Mesendoderm (in vitro differentiated cells): ENCODE measurements at regions not wholly inside any gene's neighbourhood (a gene's known extent, or its start where the extent isn't known, plus 50 kb on each side); places are given as distances from the start of the nearest gene placed in this dataset.

ENCODE experiments used
- DNase-seq: peaks from one replicate; pipeline ENCODE4 v3.0.0; 2013
- H2AK5ac ChIP-seq: 2 replicates; pipeline ENCODE4 v1.6.1; 2013; ENCODE audit warnings: low read length, inconsistent platforms
- H2BK120ac ChIP-seq: 2 replicates; pipeline ENCODE4 v1.6.1; 2013; ENCODE audit warnings: low read depth, mild to moderate bottlenecking, low read length, moderate library complexity, mixed read lengths
- H2BK15ac ChIP-seq: replicated peaks from 2 replicates; pipeline ENCODE4 v1.6.1; 2013; ENCODE audit warnings: low read depth, mild to moderate bottlenecking, moderate library complexity
- H2BK5ac ChIP-seq: 2 replicates; pipeline ENCODE4 v1.6.1; 2013; ENCODE audit warnings: low read length, inconsistent platforms
- H3K18ac ChIP-seq: 2 replicates; pipeline ENCODE4 v1.6.1; 2013; ENCODE audit warnings: mild to moderate bottlenecking, low read length, mixed read lengths
- H3K23ac ChIP-seq: one replicate; pipeline ENCODE4 v1.6.1; 2013; ENCODE audit warnings: low read length
- H3K27ac ChIP-seq: 2 replicates; pipeline ENCODE4 v1.5.1; 2013; ENCODE audit warnings: low read depth, mild to moderate bottlenecking, inconsistent platforms, low read length, moderate library complexity
- H3K27me3 ChIP-seq: 2 replicates; pipeline ENCODE4 v1.6.1; 2013; ENCODE audit warnings: low read length, control low read depth, mild to moderate bottlenecking, inconsistent platforms; ENCODE audit not compliant: insufficient read depth, poor library complexity
- H3K36me3 ChIP-seq: 2 replicates; pipeline ENCODE4 v1.6.1; 2013; ENCODE audit warnings: low read length, inconsistent platforms; ENCODE audit not compliant: control insufficient read depth, insufficient read depth
- H3K4ac ChIP-seq: one replicate; pipeline ENCODE4 v1.6.1; 2013; ENCODE audit warnings: low read depth, mild to moderate bottlenecking, low read length, moderate library complexity
- H3K4me1 ChIP-seq: 2 replicates; pipeline ENCODE4 v1.6.1; 2013; ENCODE audit warnings: low read depth, low read length, inconsistent platforms; ENCODE audit not compliant: control insufficient read depth
- H3K4me2 ChIP-seq: 2 replicates; pipeline ENCODE4 v1.6.1; 2013; ENCODE audit warnings: low read length
- H3K4me3 ChIP-seq: 2 replicates; pipeline ENCODE4 v1.5.1; 2013; ENCODE audit warnings: mild to moderate bottlenecking, low read length
- H3K56ac ChIP-seq: one replicate; pipeline ENCODE4 v1.6.1; 2013; ENCODE audit warnings: low read length
- H3K79me1 ChIP-seq: 2 replicates; pipeline ENCODE4 v1.6.1; 2013; ENCODE audit warnings: low read length, inconsistent platforms
- H3K79me2 ChIP-seq: 2 replicates; pipeline ENCODE4 v1.6.1; 2013; ENCODE audit warnings: mild to moderate bottlenecking, low read length; ENCODE audit not compliant: control insufficient read depth, insufficient read depth
- H3K9ac ChIP-seq: 2 replicates; pipeline ENCODE4 v1.6.1; 2013; ENCODE audit warnings: low read length, inconsistent platforms
- H4K5ac ChIP-seq: one replicate; pipeline ENCODE4 v1.6.1; 2013; ENCODE audit warnings: low read length
- H4K8ac ChIP-seq: one replicate; pipeline ENCODE4 v1.6.1; 2013; ENCODE audit warnings: low read depth, mild to moderate bottlenecking, control low read depth, low read length, moderate library complexity
- WGBS: extraction: QIAGEN DNeasy Blood & Tissue Kit; methylation state at CpG from one replicate; pipeline ENCODE4 v1.1.7; 2013; ENCODE audit warnings: low lambda C conversion rate, missing lambda C conversion rate; ENCODE audit not compliant: insufficient coverage; ENCODE audit errors: extremely low coverage; 5-methylcytosine and 5-hydroxymethylcytosine counted together

- no peak overlapping the region for H3K4me3 ChIP-seq
- no peaks in the 10 kb centered on the region for H3K79me2 ChIP-seq
- H3K9ac ChIP-seq = no peak overlapping the region
- no peak overlapping the region for H2BK15ac ChIP-seq
- no peak overlapping the region for H3K23ac ChIP-seq
- no peak for DNase-seq
- no peak overlapping the region for H3K18ac ChIP-seq
- H4K8ac ChIP-seq = no peak overlapping the region
- WGBS = no CpG with 5 or more reads among the region's 2 CpGs
- H3K4me1 ChIP-seq = no peaks in the 10 kb centered on the region
- H3K36me3 ChIP-seq = no peaks in the 10 kb centered on the region
- H3K4me2 ChIP-seq = no peak overlapping the region
- no peak overlapping the region for H3K56ac ChIP-seq
- H2BK120ac ChIP-seq = no peak overlapping the region
- H3K4ac ChIP-seq = no peak overlapping the region
- no peaks in the 10 kb centered on the region for H3K27me3 ChIP-seq
- no peak overlapping the region for H3K27ac ChIP-seq
- H3K79me1 ChIP-seq = no peaks in the 10 kb centered on the region
- no peak overlapping the region for H2AK5ac ChIP-seq
- H4K5ac ChIP-seq = no peak overlapping the region
- no peak overlapping the region for H2BK5ac ChIP-seq
Observed at GRCh38 chr3:24678021-24678420, 183.4 kb upstream of the THRB start.

GRCh38 chr3:24678421-24678865 lies 183.8 kb upstream of the THRB start:
- Histone ChIP-seq H3K4ac (no peak overlapping the region), H2BK15ac (no peak overlapping the region), H2AK5ac (no peak overlapping the region), H3K79me1 (no peaks in the 10 kb centered on the region), H3K27ac (no peak overlapping the region), H3K79me2 (no peaks in the 10 kb centered on the region), H3K9ac (no peak overlapping the region), H3K27me3 (no peaks in the 10 kb centered on the region), H2BK5ac (no peak overlapping the region), H4K8ac (no peak overlapping the region), H3K36me3 (no peaks in the 10 kb centered on the region), H3K56ac (no peak overlapping the region), H3K4me1 (no peaks in the 10 kb centered on the region), H4K5ac (no peak overlapping the region), H3K4me3 (no peak overlapping the region), H2BK120ac (no peak overlapping the region), H3K23ac (no peak overlapping the region), H3K18ac (no peak overlapping the region), H3K4me2 (no peak overlapping the region)
- WGBS = no CpG with 5 or more reads among the region's 7 CpGs
- no peak for DNase-seq

GRCh38 chr3:24679429-24679828 lies 184.8 kb upstream of the THRB start:
- no peaks in the 10 kb centered on the region for H3K79me1 ChIP-seq
- H4K5ac ChIP-seq = no peak overlapping the region
- no peak overlapping the region for H4K8ac ChIP-seq
- no peak overlapping the region for H2BK120ac ChIP-seq
- H3K4me2 ChIP-seq = no peak overlapping the region
- no peak overlapping the region for H2BK15ac ChIP-seq
- no peak overlapping the region for H3K27ac ChIP-seq
- no peak overlapping the region for H3K4ac ChIP-seq
- H2AK5ac ChIP-seq = no peak overlapping the region
- no peak overlapping the region for H3K23ac ChIP-seq
- no peaks in the 10 kb centered on the region for H3K4me1 ChIP-seq
- no peak overlapping the region for H3K4me3 ChIP-seq
- DNase-seq = no peak
- no peak overlapping the region for H2BK5ac ChIP-seq
- no peaks in the 10 kb centered on the region for H3K36me3 ChIP-seq
- H3K79me2 ChIP-seq = no peaks in the 10 kb centered on the region
- H3K27me3 ChIP-seq = no peaks in the 10 kb centered on the region
- H3K18ac ChIP-seq = no peak overlapping the region
- no peak overlapping the region for H3K9ac ChIP-seq
- H3K56ac ChIP-seq = no peak overlapping the region

- Histone ChIP-seq H2AK5ac (no peak overlapping the region), H3K27ac (no peak overlapping the region), H3K4ac (no peak overlapping the region), H3K27me3 (no peaks in the 10 kb centered on the region), H3K18ac (no peak overlapping the region), H3K56ac (no peak overlapping the region), H2BK5ac (no peak overlapping the region), H3K36me3 (no peaks in the 10 kb centered on the region), H3K4me2 (no peak overlapping the region), H2BK15ac (no peak overlapping the region), H3K79me1 (no peaks in the 10 kb centered on the region), H4K5ac (no peak overlapping the region), H3K4me1 (no peaks in the 10 kb centered on the region), H4K8ac (no peak overlapping the region), H3K79me2 (no peaks in the 10 kb centered on the region), H2BK120ac (no peak overlapping the region), H3K9ac (no peak overlapping the region), H3K23ac (no peak overlapping the region), H3K4me3 (no peak overlapping the region)
- no CpG with 5 or more reads among the region's 9 CpGs for WGBS
- DNase-seq = peak; percentile 72
Observed at GRCh38 chr3:24680214-24680967, 185.7 kb upstream of the THRB start.

GRCh38 chr3:24682141-24682547 lies 187.5 kb upstream of the THRB start:
- H3K18ac ChIP-seq = no peak overlapping the region
- no peak overlapping the region for H3K4me3 ChIP-seq
- H3K9ac ChIP-seq = no peak overlapping the region
- H3K36me3 ChIP-seq = no peaks in the 10 kb centered on the region
- no peak overlapping the region for H3K4me2 ChIP-seq
- H3K23ac ChIP-seq = no peak overlapping the region
- DNase-seq = no peak
- no peak overlapping the region for H3K4ac ChIP-seq
- WGBS = no CpG with 5 or more reads among the region's 7 CpGs
- H3K27me3 ChIP-seq = no peaks in the 10 kb centered on the region
- H2BK15ac ChIP-seq = no peak overlapping the region
- H4K5ac ChIP-seq = no peak overlapping the region
- H3K27ac ChIP-seq = no peak overlapping the region
- H2BK120ac ChIP-seq = no peak overlapping the region
- no peak overlapping the region for H2BK5ac ChIP-seq
- H3K4me1 ChIP-seq = no peaks in the 10 kb centered on the region
- H2AK5ac ChIP-seq = no peak overlapping the region
- H4K8ac ChIP-seq = no peak overlapping the region
- no peak overlapping the region for H3K56ac ChIP-seq
- H3K79me2 ChIP-seq = no peaks in the 10 kb centered on the region
- no peaks in the 10 kb centered on the region for H3K79me1 ChIP-seq

- Histone ChIP-seq H3K18ac (no peak overlapping the region), H3K23ac (no peak overlapping the region), H2BK120ac (no peak overlapping the region), H2AK5ac (no peak overlapping the region), H3K4ac (no peak overlapping the region), H2BK5ac (no peak overlapping the region), H3K79me2 (no peaks in the 10 kb centered on the region), H3K4me3 (no peak overlapping the region), H3K27ac (no peak overlapping the region), H3K4me2 (no peak overlapping the region), H3K27me3 (no peaks in the 10 kb centered on the region), H3K79me1 (no peaks in the 10 kb centered on the region), H3K4me1 (no peaks in the 10 kb centered on the region), H4K8ac (no peak overlapping the region), H4K5ac (no peak overlapping the region), H3K36me3 (no peaks in the 10 kb centered on the region), H2BK15ac (no peak overlapping the region), H3K56ac (no peak overlapping the region), H3K9ac (no peak overlapping the region)
- DNase-seq = no peak
- no CpG with 5 or more reads among the region's 5 CpGs for WGBS
Observed at GRCh38 chr3:24683090-24683489, 188.4 kb upstream of the THRB start.
